ENCODE measurements at regions not wholly inside any gene's neighbourhood (a gene's known extent, or its start where the extent isn't known, plus 50 kb on each side); places are given as distances from the start of the nearest gene placed in this dataset.

GRCh38 chr15:35771746-35772442, 225.9 kb upstream of the DPH6 start:
- TF ChIP-seq, protein P1, sequence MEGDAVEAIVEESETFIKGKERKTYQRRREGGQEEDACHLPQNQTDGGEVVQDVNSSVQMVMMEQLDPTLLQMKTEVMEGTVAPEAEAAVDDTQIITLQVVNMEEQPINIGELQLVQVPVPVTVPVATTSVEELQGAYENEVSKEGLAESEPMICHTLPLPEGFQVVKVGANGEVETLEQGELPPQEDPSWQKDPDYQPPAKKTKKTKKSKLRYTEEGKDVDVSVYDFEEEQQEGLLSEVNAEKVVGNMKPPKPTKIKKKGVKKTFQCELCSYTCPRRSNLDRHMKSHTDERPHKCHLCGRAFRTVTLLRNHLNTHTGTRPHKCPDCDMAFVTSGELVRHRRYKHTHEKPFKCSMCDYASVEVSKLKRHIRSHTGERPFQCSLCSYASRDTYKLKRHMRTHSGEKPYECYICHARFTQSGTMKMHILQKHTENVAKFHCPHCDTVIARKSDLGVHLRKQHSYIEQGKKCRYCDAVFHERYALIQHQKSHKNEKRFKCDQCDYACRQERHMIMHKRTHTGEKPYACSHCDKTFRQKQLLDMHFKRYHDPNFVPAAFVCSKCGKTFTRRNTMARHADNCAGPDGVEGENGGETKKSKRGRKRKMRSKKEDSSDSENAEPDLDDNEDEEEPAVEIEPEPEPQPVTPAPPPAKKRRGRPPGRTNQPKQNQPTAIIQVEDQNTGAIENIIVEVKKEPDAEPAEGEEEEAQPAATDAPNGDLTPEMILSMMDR (IDR thresholded peaks at IDR 0.05) = no peak
- no peak for TF ChIP-seq EZH2 (IDR thresholded peaks at IDR 0.05)
- TF ChIP-seq EZH2phosphoT487 (IDR thresholded peaks at IDR 0.05) = no peak

Measured in neural progenitor cell (in vitro differentiated cells).